B cell (primary cell): ENCODE measurements at regions not wholly inside any gene's neighbourhood (a gene's known extent, or its start where the extent isn't known, plus 50 kb on each side); places are given as distances from the start of the nearest gene placed in this dataset.

Experiments used
- ATAC-seq: fragments of 200-7000 bp; cut with Tn5 transposase; one replicate; pipeline ENCODE4 v1.10.0; 2021; ENCODE audit warnings: low read depth, mild to moderate bottlenecking, moderate number of reproducible peaks, moderate library complexity
- CTCF ChIA-PET: fragments of 350-600 bp; sonication (Branson Sonifier 250); formaldehyde crosslinking; loops from one replicate; lab custom pipeline; 2021; ENCODE audit warnings: antibody characterized with exemption, inconsistent platforms; lab: Charles Lee
- POLR2A ChIA-PET: fragments of 350-600 bp; sonication (Branson Sonifier 250); formaldehyde crosslinking; loops from one replicate; lab custom pipeline; 2021; ENCODE audit warnings: antibody characterized with exemption; lab: Charles Lee
- DNase-seq: peaks from one replicate; pipeline ENCODE4 v3.0.0; 2013
- H2AFZ ChIP-seq: 2 replicates; pipeline ENCODE4 v1.6.1; 2012; ENCODE audit warnings: mild to moderate bottlenecking, low read depth, low read length; ENCODE audit not compliant: insufficient read depth, poor library complexity, severe bottlenecking
- H3K27ac ChIP-seq, 2 donors: 1 replicate in 1 of 2; 2 replicates in 1 of 2; pipeline ENCODE4 v1.5.1; 2012 to 2013; ENCODE audit warnings: low read length in 2 of 2, mild to moderate bottlenecking in 2 of 2, moderate library complexity in 1 of 2
- H3K27me3 ChIP-seq, 4 experiments: fragments of 200-600 bp in 1 of 4; sonication (generic) in 1 of 4; replicated peaks in 1 of 4; 1 replicate in 2 of 4; 2 replicates in 2 of 4; pipeline versions ENCODE4 v1.6.1 to v1.7.0; 2013 to 2016; ENCODE audit warnings: low read length in 3 of 4, mild to moderate bottlenecking in 2 of 4, mixed read lengths in 1 of 4, moderate library complexity in 1 of 4; ENCODE audit not compliant: insufficient read depth in 4 of 4, control insufficient read depth in 3 of 4; ENCODE audit errors: control extremely low read depth in 1 of 4
- H3K36me3 ChIP-seq, 2 experiments: replicated peaks in 1 of 2; 1 replicate in 1 of 2; 2 replicates in 1 of 2; pipeline versions ENCODE4 v1.6.1 to v1.7.1; 2013; ENCODE audit warnings: low read length in 1 of 2; ENCODE audit not compliant: insufficient read depth in 2 of 2, control insufficient read depth in 1 of 2; ENCODE audit errors: control extremely low read depth in 1 of 2, extremely low read depth in 1 of 2
- H3K4me1 ChIP-seq, 2 donors: fragments of 200-600 bp in 1 of 2; sonication (generic) in 1 of 2; 1 replicate in 1 of 2; 2 replicates in 1 of 2; pipeline versions ENCODE4 v1.5.1 to v1.6.1; 2013 to 2017; ENCODE audit warnings: low read length in 2 of 2; ENCODE audit not compliant: control insufficient read depth in 2 of 2, insufficient read depth in 2 of 2
- H3K4me2 ChIP-seq: replicated peaks from 2 replicates; pipeline ENCODE3; 2012; ENCODE audit warnings: mild to moderate bottlenecking, low read depth, low read length; ENCODE audit not compliant: poor library complexity, severe bottlenecking
- H3K4me3 ChIP-seq, 5 experiments: fragments of 200-600 bp in 1 of 5; sonication (generic) in 1 of 5; 1 replicate in 3 of 5; 2 replicates in 2 of 5; pipeline versions ENCODE4 v1.5.1 to v1.7.0; 2011 to 2016; ENCODE audit warnings: low read length in 4 of 5, mild to moderate bottlenecking in 4 of 5, low read depth in 2 of 5, control low read depth in 1 of 5, moderate library complexity in 1 of 5; ENCODE audit not compliant: insufficient read depth in 1 of 5; ENCODE audit errors: control extremely low read depth in 1 of 5, extremely low read depth in 1 of 5
- H3K79me2 ChIP-seq: fragments of 200-600 bp; sonication (generic); one replicate; pipeline ENCODE4 v1.6.0; 2016; ENCODE audit warnings: low read length; ENCODE audit not compliant: control insufficient read depth, insufficient read depth
- H3K9ac ChIP-seq: fragments of 200-600 bp; sonication (generic); 2 replicates; pipeline ENCODE4 v1.6.1; 2017; ENCODE audit warnings: mild to moderate bottlenecking, low read length, moderate library complexity
- H3K9me3 ChIP-seq, 3 donors: one replicate each; pipeline versions ENCODE4 v1.6.1 to v1.7.1; 2013; ENCODE audit warnings: low read length in 2 of 3; ENCODE audit not compliant: control insufficient read depth in 2 of 3, insufficient read depth in 1 of 3; ENCODE audit errors: control extremely low read depth in 1 of 3
- H4K20me1 ChIP-seq: 2 replicates; pipeline ENCODE4 v1.6.0; 2012; ENCODE audit warnings: mild to moderate bottlenecking, low read length; ENCODE audit not compliant: insufficient read depth, control insufficient read depth, poor library complexity, severe bottlenecking
- H3K27ac Mint-ChIP-seq: one replicate; pipeline ENCODE4 v1.8.0; 2021; ENCODE audit warnings: mixed read lengths
- H3K27me3 Mint-ChIP-seq: one replicate; pipeline ENCODE4 v1.8.0; 2021; ENCODE audit warnings: mixed read lengths
- H3K4me1 Mint-ChIP-seq: one replicate; pipeline ENCODE4 v1.8.0; 2021; ENCODE audit warnings: mixed read lengths
- H3K4me3 Mint-ChIP-seq: one replicate; pipeline ENCODE4 v1.8.0; 2021; ENCODE audit warnings: mixed read lengths
- H3K9me3 Mint-ChIP-seq: one replicate; pipeline ENCODE4 v1.8.0; 2022; ENCODE audit warnings: mixed read lengths; ENCODE audit not compliant: insufficient read depth
- CTCF ChIP-seq: fragments of 200-600 bp; IDR thresholded peaks from one replicate; pipeline ENCODE4 v1.8.0; 2022; ENCODE audit warnings: antibody characterized with exemption, mild to moderate bottlenecking
- EZH2 ChIP-seq: IDR thresholded peaks from 2 replicates; pipeline ENCODE4 v1.6.1; 2012; ENCODE audit warnings: borderline replicate concordance, low read depth, mild to moderate bottlenecking, moderate library complexity, low read length; ENCODE audit not compliant: insufficient read depth, poor library complexity, severe bottlenecking
- WGBS: methylation state at CpG from one replicate; pipeline ENCODE4 v1.1.5; 2013; ENCODE audit warnings: missing lambda C conversion rate; ENCODE audit not compliant: insufficient coverage; 5-methylcytosine and 5-hydroxymethylcytosine counted together
- intact Hi-C: fragments of 100-400 bp; cut with micrococcal nuclease; formaldehyde crosslinking; loops from one replicate; pipeline ENCODE4 v1.10.0; 2022

DNA sequence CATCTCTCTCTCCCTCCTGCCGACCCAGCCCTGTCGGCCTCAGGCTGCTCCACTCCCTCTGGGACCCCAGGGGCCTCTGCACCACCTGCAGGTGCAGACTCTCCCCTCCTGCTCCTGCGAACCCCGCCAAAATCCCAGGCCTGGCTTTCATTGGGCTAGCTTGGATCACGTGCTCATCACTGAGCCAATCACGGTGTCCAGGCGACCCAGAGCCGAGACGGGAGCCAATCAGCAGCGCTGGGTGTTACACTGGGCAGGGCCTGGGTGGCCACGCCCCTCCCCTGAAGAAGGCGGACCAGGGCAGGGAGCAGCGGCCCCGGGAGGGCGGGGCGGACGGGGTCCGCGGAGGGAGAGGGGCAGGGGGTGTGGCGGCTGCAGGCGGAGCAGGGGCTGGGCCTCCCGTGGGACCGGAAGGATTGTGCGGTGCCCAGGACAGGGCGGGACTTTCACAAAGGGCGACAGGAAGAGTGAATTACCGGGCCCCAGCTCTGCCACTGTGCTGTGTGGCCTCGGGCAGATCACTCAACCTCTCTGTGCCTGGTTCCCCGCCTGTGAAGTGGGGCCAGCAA, 66.6 kb upstream of the FBRSL1 start:
- Histone ChIP-seq H3K4me1 (peaks cover 4 to 13% of the 10 kb centered on the region in 2 donors), H3K27ac (no peak overlapping the region), H3K9me3 (peaks cover 0 to 36% (median 7%) of the 10 kb centered on the region in 3 donors), H3K4me3 (no peak overlapping the region), H4K20me1 (no peaks in the 10 kb centered on the region), H3K36me3 (no peaks in the 10 kb centered on the region), H3K79me2 (no peaks in the 10 kb centered on the region), H3K4me2 (no peak overlapping the region), H2AFZ (no peak overlapping the region), H3K9ac (no peak overlapping the region), H3K27me3 (peaks cover 0 to 3% (median 0%) of the 10 kb centered on the region in 4 experiments)
- intact Hi-C loops = no loop called here
- peaks cover 28% of the 10 kb centered on the region for H3K4me1 Mint-ChIP-seq
- H3K27me3 Mint-ChIP-seq = no peaks in the 10 kb centered on the region
- ATAC-seq = no peak
- TF ChIP-seq EZH2 = no peak
- no peak for TF ChIP-seq CTCF
- ChIA-PET CTCF (no interaction called here), POLR2A (no interaction called here)
- no peak for DNase-seq
- WGBS = 80% methylated on average over 25 of the region's 29 CpGs
- H3K27ac Mint-ChIP-seq = no peak overlapping the region
- H3K9me3 Mint-ChIP-seq = no peaks in the 10 kb centered on the region
- no peak overlapping the region for H3K4me3 Mint-ChIP-seq

GRCh38 chr12:132422381-132423043, 67.4 kb upstream of the FBRSL1 start:
- Mint-ChIP-seq H3K27me3 (no peaks in the 10 kb centered on the region), H3K4me3 (no peak overlapping the region), H3K27ac (peak overlapping the region; percentile 46), H3K9me3 (no peaks in the 10 kb centered on the region), H3K4me1 (peaks cover 24% of the 10 kb centered on the region)
- no peak overlapping the region for H3K4me2 ChIP-seq
- DNase-seq = no peak
- H3K9ac ChIP-seq = no peak overlapping the region
- no peak overlapping the region for H3K27ac ChIP-seq
- no peaks in the 10 kb centered on the region for H3K79me2 ChIP-seq
- no peak overlapping the region for H2AFZ ChIP-seq
- CTCF ChIA-PET = no interaction called here
- POLR2A ChIA-PET = no interaction called here
- H3K4me3 ChIP-seq = no peak overlapping the region
- peaks cover 0 to 9% of the 10 kb centered on the region in 2 donors for H3K4me1 ChIP-seq
- intact Hi-C loops = no loop called here
- TF ChIP-seq CTCF (no peak), EZH2 (no peak)
- H4K20me1 ChIP-seq = no peaks in the 10 kb centered on the region
- no peak for ATAC-seq
- H3K36me3 ChIP-seq = no peaks in the 10 kb centered on the region
- 76% methylated on average over 6 of the region's 6 CpGs for WGBS
- H3K27me3 ChIP-seq = peaks cover 0 to 3% (median 0%) of the 10 kb centered on the region in 4 experiments
- H3K9me3 ChIP-seq = peaks cover 0 to 36% (median 7%) of the 10 kb centered on the region in 3 donors
